HG03575 (cell line): ENCODE measurements at regions not wholly inside any gene's neighbourhood (a gene's known extent, or its start where the extent isn't known, plus 50 kb on each side); places are given as distances from the start of the nearest gene placed in this dataset.

ENCODE experiments used
- ATAC-seq: cut with Tn5 transposase; IDR thresholded peaks from one replicate; pipeline ENCODE4 v1.9.1; 2021; ENCODE audit not compliant: unreplicated experiment, insufficient number of reproducible peaks, low FRiP score; ENCODE audit errors: extremely low read depth

GRCh38 chr18:61169386-61169785 lies 163.8 kb upstream of the CDH20 start:
- no peak for ATAC-seq

GRCh38 chr18:61172624-61173023 lies 160.6 kb upstream of the CDH20 start:
- ATAC-seq, result no peak

GRCh38 chr18:61173554-61173953 lies 159.7 kb upstream of the CDH20 start:
- no peak for ATAC-seq

DNA sequence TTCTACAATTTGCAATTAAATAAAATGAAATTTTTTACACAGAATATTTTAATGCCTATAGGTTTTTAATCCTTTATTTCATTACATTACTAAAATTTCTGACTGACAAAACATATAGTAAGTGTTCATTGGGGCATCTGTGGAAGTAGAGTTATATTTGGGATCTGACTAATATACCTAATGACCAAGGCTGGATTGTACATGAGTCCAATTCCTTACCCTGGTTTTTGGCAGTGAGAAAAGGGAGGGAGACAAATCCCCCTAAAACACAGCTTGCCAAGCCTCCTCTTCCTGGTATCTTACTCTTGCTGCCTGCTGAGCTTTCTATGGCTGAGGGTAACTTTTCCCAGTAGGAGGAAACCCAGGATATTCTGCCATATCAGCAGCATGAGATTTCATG lies 149.4 kb upstream of the CDH20 start:
- no peak for ATAC-seq

GRCh38 chr18:61187971-61188370 lies 145.3 kb upstream of the CDH20 start:
- ATAC-seq, result no peak

GRCh38 chr18:61189376-61189775 lies 143.9 kb upstream of the CDH20 start:
- ATAC-seq, result no peak

DNA sequence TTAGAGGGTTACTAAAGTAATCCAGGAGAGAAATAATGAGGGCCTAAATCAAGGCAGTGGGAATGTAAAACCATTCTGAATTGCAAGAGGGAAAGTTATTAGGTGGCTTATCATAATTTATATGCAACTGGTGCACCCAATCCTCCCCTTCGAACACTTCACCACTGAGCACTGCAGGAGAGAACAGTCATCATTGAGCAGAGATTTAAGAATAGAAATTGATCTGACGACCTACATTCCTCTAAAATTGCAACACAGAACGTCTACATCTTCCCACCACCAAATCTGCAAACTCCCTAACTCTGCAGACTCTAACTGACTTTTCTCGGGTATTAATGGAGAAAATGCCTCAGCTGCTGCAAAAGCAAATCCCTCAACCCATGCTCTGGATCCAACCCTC lies 138.5 kb upstream of the CDH20 start:
- ATAC-seq, result no peak

GRCh38 chr18:61196750-61197149 lies 136.5 kb upstream of the CDH20 start:
- ATAC-seq, result no peak

GRCh38 chr18:61198486-61198885 lies 134.7 kb upstream of the CDH20 start:
- no peak for ATAC-seq

DNA sequence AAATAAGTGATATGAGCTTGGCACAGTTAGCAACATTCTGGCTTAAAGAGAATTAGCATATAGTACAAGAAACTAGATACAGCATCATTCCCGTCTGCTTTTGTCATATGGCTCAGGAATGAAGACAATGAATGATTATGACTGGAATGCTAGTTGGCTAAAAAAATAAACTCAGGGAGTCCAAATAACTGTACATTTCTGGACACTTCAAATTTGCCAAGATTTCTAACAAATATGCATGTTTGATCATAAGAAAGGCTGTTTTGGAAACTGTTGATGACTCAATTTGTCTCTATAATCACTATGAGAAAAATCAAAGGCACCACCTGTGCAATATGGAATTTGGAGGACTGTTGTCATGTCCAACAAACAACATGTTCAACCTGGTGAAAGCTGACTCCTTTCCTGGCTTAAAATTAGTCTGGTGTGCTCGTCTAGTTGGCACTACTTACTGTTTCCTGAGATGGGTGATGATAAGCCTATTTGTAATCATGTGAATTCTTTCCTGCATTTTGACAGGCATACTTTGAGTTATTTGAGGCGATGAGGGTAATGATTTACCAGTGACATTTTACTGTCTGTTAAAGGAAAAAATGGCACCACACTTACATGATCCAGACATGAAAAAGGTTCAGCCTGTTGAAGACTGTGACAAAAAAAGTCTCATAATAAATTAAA lies 133.9 kb upstream of the CDH20 start:
- ATAC-seq, result no peak

DNA sequence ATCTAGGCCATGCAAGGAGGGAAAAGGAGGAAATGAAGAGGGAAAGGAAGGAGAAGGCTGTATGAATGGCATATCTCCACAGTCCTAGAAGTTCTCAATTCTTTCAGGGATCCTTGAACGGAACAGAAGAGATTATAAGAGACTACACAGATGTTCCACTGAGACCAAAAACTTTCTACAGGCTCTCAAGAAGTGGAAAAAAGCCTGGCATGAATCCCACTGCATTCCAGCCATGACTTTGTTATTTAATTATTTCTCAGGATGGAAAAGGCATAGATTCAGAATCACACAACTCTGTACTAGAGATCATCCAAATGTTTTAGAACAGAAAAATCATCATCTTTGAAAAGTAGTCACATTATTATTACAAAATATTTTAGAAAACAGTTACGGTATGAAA lies 131.7 kb upstream of the CDH20 start:
- no peak for ATAC-seq

- ATAC-seq, result no peak
These were observed 130.1 kb upstream of the CDH20 start for GRCh38 chr18:61203151-61203550.

GRCh38 chr18:61209801-61210200 lies 123.4 kb upstream of the CDH20 start:
- no peak for ATAC-seq

GRCh38 chr18:61216051-61216450 lies 117.2 kb upstream of the CDH20 start:
- ATAC-seq, result no peak

DNA sequence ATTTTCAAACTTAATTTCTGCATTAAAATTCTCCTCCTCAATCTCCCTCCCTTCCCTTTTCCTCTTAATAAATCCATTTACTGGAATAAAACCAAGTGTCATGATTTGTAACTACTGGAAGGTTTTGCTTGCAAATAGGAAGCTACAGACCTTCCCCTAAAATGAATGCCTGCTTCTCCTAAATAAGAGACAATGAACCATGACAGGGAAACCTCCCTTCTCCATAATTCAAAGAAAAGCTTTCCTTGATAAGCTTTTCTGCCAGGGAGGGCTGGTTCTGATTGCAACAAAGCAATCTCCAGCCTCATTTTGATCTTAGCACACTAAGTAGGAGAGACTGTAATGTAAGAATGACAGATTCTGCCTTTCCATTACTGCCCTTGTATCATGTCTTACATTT lies 111.0 kb upstream of the CDH20 start:
- no peak for ATAC-seq

- no peak for ATAC-seq
These were observed 107.9 kb upstream of the CDH20 start for GRCh38 chr18:61225336-61225735.

- ATAC-seq, result no peak
These were observed 96.7 kb upstream of the CDH20 start for GRCh38 chr18:61236356-61237057.

GRCh38 chr18:61237529-61237928 lies 95.7 kb upstream of the CDH20 start:
- ATAC-seq, result no peak

DNA sequence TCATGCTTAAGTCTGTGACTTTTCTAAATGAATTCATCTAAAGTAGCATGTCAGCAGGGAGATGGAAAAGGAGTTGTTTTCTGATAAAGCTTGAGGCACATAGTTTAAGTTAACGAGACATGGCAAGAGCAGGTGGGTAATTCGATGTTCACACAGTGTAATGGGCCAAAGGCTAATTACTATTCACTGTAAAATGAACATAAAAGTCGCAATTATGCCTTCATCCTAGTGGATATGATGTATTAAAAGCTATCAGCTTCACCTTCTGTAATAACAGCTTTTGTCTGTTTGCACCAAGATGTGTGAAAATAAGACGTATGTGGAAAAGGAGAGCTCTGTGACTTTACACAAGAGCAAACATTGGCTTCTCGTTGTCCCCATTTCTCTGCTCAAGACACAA lies 94.2 kb upstream of the CDH20 start:
- no peak for ATAC-seq

DNA sequence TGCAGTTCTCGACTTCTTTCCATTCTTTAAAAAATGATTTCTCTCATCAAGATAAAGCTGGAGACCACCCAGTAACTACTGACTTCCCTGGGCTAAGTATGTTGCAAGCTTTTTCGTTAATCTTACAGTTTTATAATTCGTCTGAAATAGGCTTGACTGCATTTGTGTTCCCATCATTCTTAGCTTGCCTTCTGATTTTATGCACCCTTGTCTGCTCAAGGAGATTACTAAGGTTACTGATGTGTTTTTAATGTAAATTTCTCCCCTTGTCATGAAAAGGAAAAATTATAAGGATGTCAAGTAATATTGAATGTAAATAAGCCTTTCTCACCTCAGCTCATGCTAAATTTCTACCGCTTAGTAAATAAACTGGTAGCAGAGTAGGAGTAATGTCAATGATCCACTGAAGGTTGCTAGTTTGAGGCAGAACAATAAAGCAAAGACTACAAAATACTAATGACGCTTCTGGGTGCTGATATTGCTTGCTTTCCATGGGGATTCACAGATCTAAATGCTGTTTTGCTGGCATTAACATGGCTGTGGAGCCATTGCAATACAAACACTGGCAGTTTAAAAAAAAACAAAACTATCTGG lies 91.9 kb upstream of the CDH20 start:
- no peak for ATAC-seq
